ENCODE measurements at regions not wholly inside any gene's neighbourhood (a gene's known extent, or its start where the extent isn't known, plus 50 kb on each side); places are given as distances from the start of the nearest gene placed in this dataset.
"Not testable (repeated sequence)": the region's sequence is repeated elsewhere in the genome, so short reads cannot be mapped to it uniquely, and the experiment has no call there.

DNA sequence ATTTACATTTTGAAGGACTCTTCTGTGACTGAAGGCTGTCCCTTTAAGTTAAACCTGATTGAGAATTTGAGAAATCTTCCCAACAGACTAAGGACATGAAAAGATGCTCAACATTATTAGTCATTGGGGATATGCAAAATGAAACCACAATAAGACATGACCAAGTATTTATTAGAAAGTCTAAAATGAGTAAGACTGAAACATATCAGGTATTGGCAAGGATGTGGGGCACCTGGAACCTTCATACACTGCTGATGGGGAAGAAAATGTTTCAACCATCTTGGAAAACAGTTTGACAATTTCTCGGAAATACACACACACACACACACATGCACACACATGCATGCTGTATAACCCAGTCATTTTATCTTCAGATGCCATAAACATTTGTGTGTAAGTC is 132.1 kb upstream of the CDK6 start:
- DNase-seq, result no peak

DNA sequence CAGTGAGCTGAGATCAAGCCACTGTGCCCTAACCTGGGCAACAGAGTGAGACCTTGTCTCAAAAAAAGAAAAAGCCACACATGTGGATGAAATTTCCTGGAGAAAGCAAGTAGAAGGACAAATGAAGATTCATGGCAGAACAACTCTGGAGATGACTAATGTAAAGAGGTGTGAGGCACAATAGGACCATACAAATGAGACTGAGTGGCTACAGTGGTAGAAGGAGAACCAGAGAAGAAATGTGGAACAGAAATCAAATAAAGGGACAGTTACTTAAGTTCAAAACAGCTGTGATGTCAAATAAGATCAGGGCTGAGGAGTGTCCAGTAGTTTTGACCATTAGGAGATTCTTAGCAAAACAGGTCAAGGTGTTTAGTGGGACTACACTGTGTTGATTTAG is 130.9 kb upstream of the CDK6 start:
- no peak for DNase-seq

DNA sequence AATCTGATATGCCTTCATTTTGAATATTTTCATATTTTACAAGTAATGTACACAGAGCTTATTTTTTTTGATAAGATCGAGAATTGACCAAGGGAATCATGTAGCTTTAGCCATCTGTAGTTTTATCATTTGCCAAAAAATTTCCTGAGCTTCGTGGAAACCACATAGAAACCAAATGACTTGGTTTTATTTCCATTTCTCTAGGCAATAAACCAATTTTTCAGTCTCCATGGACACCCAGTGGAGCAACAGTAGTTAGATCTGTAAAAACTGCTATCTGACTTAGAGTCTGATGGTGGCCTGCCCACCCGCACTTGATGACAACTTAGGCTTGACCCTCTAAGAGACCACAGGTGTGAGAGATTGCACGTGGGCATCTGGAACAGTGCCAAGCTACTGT is 127.8 kb upstream of the CDK6 start:
- no peak for DNase-seq

DNA sequence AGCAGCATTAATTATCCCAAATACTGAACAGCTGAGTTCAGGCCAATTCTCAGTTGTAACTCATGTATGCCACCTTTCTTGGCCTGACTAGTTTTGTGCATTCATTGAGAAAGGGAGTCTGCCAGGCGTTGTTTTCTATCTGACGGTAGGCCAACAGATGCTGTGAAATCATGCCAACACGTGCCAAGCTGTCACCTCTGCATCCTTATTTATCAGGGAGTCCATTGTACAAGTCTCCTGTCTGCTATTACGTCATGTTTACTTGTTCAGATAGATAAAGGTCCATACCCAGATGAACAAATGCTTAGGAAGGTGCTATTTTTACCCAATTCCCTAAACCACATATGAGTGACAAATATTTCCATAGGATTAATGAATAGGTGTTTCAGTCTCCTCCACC is 127.2 kb upstream of the CDK6 start:
- DNase-seq, result no peak

DNA sequence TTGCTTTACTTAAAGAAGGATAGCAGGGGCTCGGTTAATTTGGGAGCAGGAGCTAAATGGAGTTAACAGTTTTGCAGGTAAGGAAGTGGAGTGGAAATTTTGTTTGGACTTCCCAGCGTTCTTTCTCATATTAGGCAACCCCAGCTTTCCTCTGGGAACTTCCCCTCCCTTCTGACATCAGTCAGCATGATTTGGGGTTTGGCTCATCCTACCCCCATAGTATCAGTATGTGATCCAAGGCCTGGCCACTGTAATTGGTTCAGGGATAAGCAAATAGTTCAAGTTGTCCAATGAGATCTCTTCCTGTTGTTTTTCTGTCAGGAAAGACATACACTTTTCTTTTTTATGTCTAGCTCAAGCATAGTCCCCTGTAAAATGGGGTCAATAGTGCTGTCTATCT is 125.6 kb upstream of the CDK6 start:
- DNase-seq, result no peak

DNA sequence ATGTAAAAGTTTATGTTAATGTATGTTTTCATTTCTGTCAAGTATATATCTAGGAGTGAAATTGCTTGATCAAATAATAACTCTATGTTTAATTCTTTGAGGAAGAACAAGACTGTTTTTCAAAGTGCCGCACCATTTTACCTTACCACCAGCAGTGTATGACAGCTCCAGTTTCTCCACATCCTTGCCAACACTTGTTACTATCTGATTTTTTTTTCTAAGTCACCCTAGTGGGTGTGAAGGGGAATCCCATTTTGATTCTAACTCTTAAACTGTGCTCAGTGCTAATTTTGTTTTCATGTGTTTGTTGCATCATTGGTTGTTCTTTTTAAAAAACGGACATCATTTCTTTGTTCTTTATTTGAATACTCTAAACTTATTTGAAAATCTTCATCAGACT is 120.2 kb upstream of the CDK6 start:
- no peak for DNase-seq

DNA sequence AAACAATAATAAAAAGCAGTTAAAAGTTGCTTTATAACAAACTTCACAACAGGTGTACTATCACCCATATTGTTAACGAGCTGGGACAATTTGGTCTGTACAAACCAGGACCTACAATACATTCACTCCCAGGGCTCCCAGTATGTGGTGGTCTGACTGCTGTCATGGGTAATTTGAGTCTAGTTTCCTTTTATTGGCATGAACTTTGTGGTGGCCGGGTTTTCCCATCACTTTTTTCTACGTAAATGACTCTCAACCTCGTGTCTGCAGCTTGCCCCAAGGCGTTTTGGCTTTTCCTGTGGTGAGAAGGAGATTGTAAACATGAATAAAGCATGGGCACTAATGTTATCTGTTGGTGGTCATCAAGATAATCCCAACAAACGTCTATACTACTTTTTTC is 118.7 kb upstream of the CDK6 start:
- DNase-seq, result no peak

DNA sequence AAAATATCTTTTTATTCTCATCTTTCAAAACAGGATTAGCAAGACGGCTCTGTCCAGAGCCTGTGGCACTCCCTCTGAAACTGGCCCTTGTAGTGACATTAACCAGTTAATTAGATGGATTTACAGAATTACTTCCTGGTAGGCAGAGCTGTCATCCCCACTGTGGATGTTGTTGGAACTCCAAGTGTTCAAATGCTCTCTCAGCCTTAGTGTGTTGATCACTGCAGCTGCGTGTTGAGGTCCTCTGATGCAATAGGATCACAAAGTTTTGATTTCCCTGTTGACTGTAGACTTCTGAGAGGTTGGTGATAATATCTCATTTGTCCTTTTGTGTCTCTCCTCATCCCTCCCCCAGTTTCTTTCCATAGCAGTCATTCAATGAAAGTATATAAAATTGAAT is 117.3 kb upstream of the CDK6 start:
- DNase-seq, result no peak

DNA sequence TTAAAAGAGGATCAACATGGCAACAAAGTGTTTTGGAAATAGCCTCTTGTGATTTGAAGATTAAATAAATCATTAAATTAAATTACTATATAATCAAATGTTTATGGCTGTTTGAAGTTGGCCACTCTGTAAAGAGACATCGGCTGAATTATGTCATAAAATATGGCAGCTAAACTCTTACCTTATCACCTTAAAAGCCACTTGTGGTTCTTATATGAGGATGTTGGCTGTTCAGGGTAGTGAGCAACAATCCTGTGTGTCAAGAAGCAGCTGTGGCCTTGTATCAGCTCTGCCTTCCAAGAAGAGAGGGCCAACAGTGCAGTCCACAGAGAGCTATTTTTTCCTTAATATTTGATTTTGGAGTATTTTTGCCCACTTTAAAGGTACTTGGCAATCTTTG is 113.4 kb upstream of the CDK6 start:
- no peak for DNase-seq

DNA sequence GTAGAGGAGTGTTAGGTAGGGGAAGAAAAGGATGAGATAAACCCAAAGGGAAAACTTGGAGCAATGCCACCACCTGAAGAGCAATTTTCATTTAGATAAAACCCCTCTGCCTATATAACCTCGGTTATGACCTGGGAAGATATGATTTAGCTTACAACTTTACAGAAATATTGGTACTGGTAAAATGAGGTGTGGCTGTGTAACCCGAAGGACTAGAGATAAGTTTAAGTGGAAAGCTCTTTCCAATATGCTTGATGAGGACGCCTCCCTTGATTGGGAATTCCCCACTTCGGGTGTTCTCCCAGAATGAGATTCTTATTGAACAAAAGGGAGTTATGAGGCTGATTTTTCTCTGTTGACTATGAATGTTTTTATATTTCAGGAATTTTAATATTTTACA is 109.5 kb upstream of the CDK6 start:
- no peak for DNase-seq

DNA sequence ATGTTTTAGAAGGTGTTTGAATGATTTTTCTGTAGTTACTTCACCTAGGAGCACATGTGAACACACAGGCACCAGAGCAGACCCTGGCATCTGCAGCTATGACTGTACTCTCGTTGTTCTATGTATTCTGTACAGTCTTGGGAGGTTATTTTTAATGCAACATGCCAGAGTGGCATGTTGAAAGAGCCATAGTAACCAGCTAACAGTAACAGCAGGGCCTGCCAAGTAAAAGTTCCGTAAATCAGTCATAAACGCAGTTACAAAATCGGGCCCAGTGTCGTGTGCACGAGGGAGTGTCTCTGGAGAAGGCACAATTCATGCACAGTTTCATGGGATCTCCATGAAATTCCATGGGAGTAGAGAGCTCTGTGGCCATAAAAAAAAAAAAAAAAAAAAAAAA is 108.3 kb upstream of the CDK6 start:
- no peak for DNase-seq

DNA sequence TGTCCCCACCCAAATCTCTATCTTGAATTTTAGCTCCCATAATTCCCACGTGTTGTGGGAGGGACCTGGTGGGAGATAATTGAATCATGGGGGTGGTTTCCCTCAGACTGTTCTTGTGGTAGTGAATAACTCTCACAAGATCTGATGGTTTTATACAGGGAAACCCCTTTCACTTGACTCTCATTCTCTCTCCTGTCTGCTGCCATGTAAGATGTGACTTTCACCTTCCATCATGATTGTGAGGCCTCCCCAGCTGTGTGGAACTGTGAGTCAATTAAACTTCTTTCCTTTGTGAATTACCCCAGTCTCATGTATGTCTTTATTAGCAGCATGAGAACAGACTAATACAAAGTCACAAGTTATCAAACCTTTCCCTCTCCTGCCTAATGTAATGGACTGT is 106.3 kb upstream of the CDK6 start:
- DNase-seq, result not testable (repeated sequence)

DNA sequence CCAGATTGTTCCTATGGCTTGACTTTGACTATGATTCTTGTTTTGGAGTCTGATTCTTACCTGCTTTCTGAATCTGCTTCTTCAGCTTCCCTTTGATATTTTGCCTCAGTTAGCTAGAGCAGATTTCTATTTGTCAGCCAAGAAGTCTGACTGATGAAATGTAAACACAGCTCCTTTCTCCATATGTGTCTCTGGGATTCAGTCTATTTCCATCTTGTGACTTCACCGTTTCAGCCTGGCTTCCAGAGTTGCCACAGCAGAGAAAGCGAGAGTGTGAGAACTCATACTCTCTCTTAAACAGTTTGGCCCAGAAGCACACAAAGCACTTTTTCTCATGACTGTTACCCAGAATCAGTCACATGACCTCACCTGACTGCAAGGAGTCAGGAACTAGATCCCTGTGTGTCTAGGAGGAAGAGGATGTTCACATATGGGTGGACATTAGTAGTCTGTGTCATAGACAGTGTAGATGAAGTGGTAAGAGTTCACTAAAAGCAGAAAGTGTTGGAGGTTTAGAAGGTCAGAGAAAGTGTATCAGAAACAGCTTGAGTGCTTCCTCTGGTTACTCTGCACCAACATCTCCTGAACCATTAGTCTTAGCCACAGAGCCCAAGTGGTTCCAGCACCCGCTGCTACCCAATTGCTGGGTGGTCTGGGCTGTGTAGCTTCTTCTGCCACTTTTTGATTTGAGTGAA is 103.4 kb upstream of the CDK6 start:
- no peak for DNase-seq

DNA sequence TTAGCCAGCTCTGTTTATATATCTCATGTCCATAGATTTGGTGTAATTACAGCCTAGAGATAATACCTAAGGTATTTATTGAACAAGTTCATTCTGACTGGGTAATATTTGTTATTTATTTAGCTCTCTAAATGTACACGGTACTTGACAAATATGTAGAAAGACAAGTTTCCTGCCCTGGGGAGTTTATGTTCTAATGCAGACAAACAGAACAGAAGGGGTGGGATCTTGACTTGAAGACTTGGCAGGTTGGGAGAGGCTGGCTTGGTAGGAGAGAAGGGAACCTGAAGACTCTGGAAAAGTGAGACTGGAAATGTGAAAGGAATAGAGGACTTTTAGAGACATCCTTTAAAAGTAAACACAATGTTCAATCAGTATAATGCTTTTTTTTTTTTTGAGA is 97.7 kb upstream of the CDK6 start:
- no peak for DNase-seq

DNA sequence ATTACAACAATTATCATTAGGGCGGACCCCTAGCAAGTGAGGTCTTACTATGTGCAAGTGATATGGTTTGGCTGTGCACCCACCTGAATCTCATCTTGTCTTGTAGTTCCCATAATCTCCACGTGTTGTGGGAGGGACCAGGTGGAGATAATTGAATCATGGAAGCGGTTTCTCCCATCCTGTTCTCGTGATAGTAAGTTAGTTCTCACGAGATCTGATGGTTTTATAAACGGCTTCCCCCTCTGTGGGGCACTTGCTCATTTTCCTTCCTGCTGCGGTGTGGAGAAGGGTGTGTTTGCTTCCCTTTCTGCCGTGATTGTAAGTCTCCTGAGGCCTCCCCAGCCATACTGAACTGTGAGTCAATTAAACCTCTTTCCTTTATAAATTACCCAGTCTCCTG is 96.1 kb upstream of the CDK6 start:
- DNase-seq, result no peak

DNA sequence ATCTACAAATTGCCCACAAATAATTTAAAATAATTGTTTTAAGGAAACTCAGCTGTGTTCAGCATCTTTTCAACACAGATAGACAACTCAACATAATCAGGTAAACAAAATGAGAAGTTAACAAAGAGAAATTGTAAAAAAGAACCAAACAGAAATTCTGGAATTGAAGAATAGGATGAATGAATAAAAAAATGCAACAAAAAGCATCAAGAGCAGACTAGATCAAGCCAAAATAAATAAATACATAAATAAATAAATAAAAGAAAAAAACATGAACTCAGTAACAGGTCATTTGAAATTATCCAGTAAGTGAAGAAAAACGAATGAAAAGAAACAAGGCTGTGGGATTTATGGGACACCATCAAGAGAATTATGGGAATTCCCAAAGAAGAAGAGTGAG is 94.0 kb upstream of the CDK6 start:
- DNase-seq, result no peak

DNA sequence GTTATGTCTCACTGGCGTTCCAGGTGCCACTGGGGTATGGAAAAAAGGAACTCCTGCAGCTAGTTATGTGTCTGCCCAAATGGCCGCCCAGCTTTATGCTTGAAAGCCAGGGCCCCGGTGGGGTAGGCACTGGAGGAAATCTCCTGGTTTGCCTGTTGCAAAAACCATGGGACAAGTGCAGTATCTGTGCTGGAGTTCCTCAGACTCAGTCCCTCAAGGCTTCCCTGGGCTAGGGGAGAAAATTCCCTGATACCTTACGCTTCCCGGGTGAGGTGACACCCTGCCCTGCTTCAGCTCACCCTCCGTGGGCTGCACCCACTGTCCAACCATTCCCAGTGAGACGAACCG is 90.3 kb upstream of the CDK6 start:
- DNase-seq, result no peak

DNA sequence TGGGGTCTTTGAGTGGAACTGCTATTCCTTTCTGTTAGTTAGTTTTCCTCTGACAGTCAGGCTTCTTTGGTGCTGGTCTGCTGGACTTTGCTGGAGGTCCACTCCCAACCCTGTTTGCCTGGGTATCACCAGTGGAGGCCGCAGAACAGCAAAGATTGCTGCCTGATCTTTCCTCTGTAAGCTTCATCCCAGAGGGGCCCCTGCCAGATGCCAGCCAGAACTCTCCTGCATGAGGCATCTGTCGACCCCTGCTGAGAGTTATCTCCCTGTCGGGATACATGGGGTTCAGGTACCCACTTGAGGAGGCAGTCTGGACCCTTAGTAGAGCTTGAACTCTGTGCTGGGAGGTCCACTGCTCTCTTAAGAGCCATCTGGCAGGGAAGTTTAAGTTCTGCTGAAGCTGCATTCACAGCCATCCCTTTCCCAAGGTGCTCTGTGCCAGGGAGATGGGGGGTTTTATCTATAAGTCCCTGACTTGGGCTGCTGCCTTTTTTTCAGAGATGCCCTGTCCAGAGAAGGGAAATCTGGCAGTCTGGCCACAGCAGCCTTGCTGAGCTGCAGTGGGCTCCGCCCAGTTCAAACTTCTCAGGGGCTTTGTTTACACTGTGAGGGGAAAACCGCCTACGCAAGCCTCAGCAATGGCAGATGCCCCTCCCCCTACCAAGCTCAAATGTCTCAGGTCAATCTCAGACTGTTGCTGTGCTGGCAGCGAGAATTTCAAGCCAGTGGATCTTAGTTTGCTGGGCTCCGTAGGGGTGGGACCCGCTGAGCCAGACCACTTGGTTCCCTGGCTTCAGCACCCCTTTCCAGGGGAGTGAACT is 89.7 kb upstream of the CDK6 start:
- no peak for DNase-seq

DNA sequence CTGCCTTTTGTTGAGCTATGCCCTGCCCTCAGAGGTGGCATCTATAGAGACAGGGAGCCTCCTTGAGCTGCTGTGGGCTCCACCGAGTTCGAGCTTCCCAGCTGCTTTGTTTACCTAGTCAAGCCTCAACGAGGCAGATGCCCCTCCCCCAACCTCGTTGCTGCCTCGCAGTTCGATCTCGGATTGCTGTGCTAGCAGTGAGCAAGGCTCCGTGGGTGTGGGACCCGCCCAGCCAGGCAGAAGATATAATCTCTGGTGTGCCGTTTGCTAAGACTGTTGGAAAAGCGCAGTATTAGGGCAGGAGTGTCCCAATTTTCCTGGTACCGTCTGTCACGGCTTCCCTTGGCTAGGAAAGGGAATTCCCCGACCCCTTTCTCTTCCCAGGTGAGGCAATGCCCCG is 88.4 kb upstream of the CDK6 start:
- no peak for DNase-seq

DNA sequence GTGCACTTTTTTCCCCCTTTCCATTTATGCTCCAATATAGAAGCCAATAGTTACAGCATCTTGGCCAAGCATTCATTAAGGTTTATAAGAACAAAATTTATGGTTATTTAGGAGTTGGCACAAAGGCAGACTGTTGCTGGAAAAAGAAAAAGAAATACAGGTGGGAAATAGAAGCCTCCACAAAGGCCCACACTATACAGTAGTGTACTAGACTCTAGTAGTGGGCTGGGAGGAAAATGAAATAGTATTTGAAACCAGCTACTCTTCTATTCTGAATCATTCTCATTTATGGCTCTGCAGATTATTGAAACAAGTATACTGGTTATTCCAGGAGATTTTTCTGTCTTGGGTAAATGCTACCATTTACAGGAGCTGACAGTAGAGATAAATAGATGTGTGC is 80.9 kb upstream of the CDK6 start:
- no peak for DNase-seq

DNA sequence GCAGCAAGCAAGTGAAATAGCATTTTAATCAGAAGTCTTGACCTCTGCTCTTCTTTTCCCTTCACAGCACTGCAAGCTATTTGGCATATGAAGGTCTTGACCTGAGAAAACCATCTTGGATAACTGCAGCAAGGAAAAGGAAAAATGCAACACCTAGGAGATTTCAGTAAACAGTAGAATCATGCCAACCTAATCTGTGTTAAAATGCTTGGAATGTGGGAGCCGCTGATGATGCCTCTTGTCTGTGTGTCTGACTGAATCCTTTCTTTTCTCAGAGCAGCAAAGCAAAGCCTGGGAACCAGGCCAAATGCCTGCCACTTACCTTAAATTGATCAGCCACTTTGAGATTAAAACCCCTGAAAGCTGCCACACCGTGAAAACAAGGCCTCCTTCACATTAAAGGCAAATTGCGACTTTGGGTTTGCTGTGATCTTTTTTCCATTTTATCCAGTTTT is 80.4 kb upstream of the CDK6 start:
- peak; percentile 6 for DNase-seq

DNA sequence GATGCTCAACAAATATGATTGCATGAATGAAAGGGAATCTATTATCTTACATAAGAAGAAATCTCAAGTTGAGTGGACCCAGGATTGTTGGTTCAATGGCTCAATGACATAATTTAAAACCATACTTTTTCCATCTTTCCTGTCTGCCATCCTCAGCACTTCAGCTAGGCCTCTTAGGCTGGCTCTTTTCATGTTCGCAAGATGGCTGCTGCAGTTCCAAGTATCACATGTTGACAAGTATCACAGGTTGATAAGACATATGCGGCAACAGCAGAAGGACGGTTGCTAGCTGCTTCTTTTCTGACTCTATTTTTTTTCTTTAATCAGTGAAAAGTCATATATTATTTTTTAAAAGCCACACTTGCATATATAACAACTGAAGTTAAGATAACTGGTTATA is 79.0 kb upstream of the CDK6 start:
- no peak for DNase-seq

DNA sequence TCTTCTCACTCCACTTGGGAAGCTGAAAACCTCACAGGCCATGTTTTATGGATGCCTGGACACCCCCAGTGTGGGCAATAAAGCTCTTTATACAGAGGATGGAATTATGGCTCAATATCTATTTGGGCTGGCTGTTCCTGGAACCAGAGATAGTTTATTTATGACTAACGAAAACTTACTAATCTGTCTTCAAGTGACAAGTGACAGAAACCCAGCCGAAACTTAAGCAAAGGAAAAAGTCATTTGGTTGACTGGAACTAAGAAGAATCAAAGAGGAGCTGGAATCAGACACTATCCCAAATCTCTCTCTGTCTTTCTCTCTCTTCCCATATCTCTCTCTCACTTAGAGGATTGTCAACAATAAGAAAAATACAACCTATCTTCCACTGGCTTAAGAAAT is 78.3 kb upstream of the CDK6 start:
- no peak for DNase-seq

DNA sequence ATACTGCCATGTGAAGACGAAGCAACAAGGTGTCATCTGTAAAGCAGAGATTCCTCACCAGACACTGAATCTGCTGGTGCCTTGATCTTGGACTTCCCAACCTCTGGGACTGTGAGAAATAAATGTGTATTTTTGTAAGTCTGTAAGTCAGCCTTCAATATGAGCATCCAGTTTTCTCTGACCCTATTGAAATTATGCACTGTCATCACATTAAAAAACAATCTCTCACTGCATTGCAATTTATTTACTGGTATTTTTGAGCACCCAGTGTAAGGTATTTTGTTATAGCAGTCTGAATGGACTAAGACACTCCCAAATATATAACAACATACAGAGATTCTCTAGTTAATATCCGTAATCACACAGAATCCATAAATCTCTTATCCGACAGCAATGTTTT is 77.5 kb upstream of the CDK6 start:
- DNase-seq, result no peak

DNA sequence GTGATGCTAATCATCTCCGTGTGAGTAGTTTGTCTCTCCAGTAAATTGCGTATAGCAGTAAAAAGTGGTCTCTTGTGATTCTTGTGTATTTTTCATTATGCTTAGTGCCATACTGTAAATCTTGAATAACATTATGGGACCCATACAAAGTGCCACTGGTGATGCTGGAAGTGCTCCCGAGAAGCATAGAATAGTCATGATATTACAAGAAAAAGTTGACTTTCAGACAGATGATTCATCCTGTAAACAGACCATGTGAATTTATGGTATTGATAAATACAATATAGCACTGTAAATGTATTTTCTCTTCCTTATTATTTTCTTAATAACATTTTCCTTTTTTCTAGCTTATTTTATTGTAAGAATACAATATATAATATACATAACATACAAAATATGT is 74.6 kb upstream of the CDK6 start:
- no peak for DNase-seq
